GM21447 (cell line): ENCODE measurements at regions not wholly inside any gene's neighbourhood (a gene's known extent, or its start where the extent isn't known, plus 50 kb on each side); places are given as distances from the start of the nearest gene placed in this dataset.
"Not testable (repeated sequence)": the region's sequence is repeated elsewhere in the genome, so short reads cannot be mapped to it uniquely, and the experiment has no call there.

Experiments
- ATAC-seq: cut with Tn5 transposase; IDR thresholded peaks from one replicate; pipeline ENCODE4 v1.9.1; 2021; ENCODE audit not compliant: unreplicated experiment

GRCh38 chr6:138656364-138657064 is 117.1 kb upstream of the CCDC28A start:
- ATAC-seq: no peak

GRCh38 chr6:138657065-138657425 is 116.5 kb upstream of the CCDC28A start:
- ATAC-seq: no peak

GRCh38 chr6:138659998-138660397 is 113.6 kb upstream of the CCDC28A start:
- no peak for ATAC-seq

GRCh38 chr6:138662471-138662870 is 111.1 kb upstream of the CCDC28A start:
- no peak for ATAC-seq

- ATAC-seq: no peak
Observed at GRCh38 chr6:138663892-138664291, 109.7 kb upstream of the CCDC28A start.

GRCh38 chr6:138664745-138665144 is 108.8 kb upstream of the CCDC28A start:
- no peak for ATAC-seq

GRCh38 chr6:138666636-138667035 is 106.9 kb upstream of the CCDC28A start:
- no peak for ATAC-seq

GRCh38 chr6:138667408-138667807 is 106.2 kb upstream of the CCDC28A start:
- ATAC-seq: no peak

GRCh38 chr6:138671351-138671750 is 102.2 kb upstream of the CCDC28A start:
- no peak for ATAC-seq

- no peak for ATAC-seq
Observed at GRCh38 chr6:138673346-138674014, 100.1 kb upstream of the CCDC28A start.

- ATAC-seq: not testable (repeated sequence)
Observed at GRCh38 chr6:138674444-138674843, 99.1 kb upstream of the CCDC28A start.

- no peak for ATAC-seq
Observed at GRCh38 chr6:138677538-138677937, 96.0 kb upstream of the CCDC28A start.

- no peak for ATAC-seq
Observed at GRCh38 chr6:138678168-138678567, 95.4 kb upstream of the CCDC28A start.

- ATAC-seq: no peak
Observed at GRCh38 chr6:138680085-138680484, 93.5 kb upstream of the CCDC28A start.

GRCh38 chr6:138681627-138682026 is 91.9 kb upstream of the CCDC28A start:
- ATAC-seq: no peak

- ATAC-seq: no peak
Observed at GRCh38 chr6:138682704-138683527, 90.7 kb upstream of the CCDC28A start.

- ATAC-seq: no peak
Observed at GRCh38 chr6:138685257-138685656, 88.3 kb upstream of the CCDC28A start.

- ATAC-seq: no peak
Observed at GRCh38 chr6:138685781-138686180, 87.8 kb upstream of the CCDC28A start.

- no peak for ATAC-seq
Observed at GRCh38 chr6:138688580-138688979, 85.0 kb upstream of the CCDC28A start.

GRCh38 chr6:138689849-138690248 is 83.7 kb upstream of the CCDC28A start:
- ATAC-seq: no peak

GRCh38 chr6:138690975-138691594 is 82.5 kb upstream of the CCDC28A start:
- ATAC-seq: no peak
